Duodenal mucosa (tissue), 2 donors: ENCODE measurements at regions not wholly inside any gene's neighbourhood (a gene's known extent, or its start where the extent isn't known, plus 50 kb on each side); places are given as distances from the start of the nearest gene placed in this dataset.

Experiments used
- H3K27ac ChIP-seq: one replicate; pipeline ENCODE4 v1.7.0; 2013; ENCODE audit warnings: low read depth, low read length
- H3K27me3 ChIP-seq, 2 donors: one replicate each; pipeline ENCODE4 v1.7.0; 2013; ENCODE audit warnings: low read length in 2 of 2, control low read depth in 1 of 2; ENCODE audit not compliant: insufficient read depth in 2 of 2, control insufficient read depth in 1 of 2
- H3K36me3 ChIP-seq, 2 donors: one replicate each; pipeline ENCODE4 v1.7.0; 2013; ENCODE audit warnings: low read length in 2 of 2, control low read depth in 1 of 2; ENCODE audit not compliant: insufficient read depth in 2 of 2, control insufficient read depth in 1 of 2
- H3K4me1 ChIP-seq, 2 donors: one replicate each; pipeline ENCODE4 v1.7.0; 2013; ENCODE audit warnings: low read length in 2 of 2, control low read depth in 1 of 2; ENCODE audit not compliant: insufficient read depth in 2 of 2, control insufficient read depth in 1 of 2
- H3K4me3 ChIP-seq, 2 donors: one replicate each; pipeline ENCODE4 v1.7.0; 2013; ENCODE audit warnings: low read length in 2 of 2, low read depth in 1 of 2
- H3K9ac ChIP-seq, 2 donors: one replicate each; pipeline ENCODE4 v1.7.0; 2013; ENCODE audit warnings: low read length in 2 of 2, low read depth in 1 of 2
- H3K9me3 ChIP-seq, 2 donors: one replicate each; pipeline ENCODE4 v1.7.0; 2013; ENCODE audit warnings: low read length in 2 of 2, control low read depth in 1 of 2; ENCODE audit not compliant: control insufficient read depth in 1 of 2

DNA sequence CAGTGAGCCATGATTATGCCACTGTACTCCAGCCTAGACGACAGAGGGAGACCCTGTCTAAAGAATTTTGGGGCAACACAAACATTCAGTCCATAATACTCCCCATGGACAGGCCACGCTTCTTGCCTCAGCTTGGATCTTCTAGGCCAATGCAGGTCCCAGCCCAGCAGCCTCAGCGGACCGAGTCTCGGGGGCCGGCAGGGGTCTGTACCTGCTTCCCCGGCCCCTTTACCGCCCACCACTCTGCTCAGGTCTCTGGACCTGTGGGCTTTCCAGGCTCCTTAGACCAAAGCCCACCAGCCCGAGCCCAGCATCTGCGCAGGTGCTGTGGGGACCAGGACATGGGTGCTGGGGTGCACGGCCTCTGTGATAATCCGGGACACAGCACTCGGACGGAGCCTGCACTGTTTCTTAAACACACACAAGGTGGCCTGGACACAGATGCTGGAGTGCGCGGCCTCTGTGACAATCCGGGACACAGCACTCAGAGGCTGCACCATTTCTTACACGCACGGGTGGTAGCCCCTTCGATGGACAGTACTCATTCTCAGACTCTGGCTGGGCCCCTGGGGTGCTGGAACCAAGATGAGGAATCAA, 62.1 kb upstream of the GPC1 start:
- Histone ChIP-seq H3K4me3 (no peak overlapping the region), H3K9ac (no peak overlapping the region), H3K27ac (no peak overlapping the region), H3K27me3 (no peaks in the 10 kb centered on the region), H3K9me3 (no peaks in the 10 kb centered on the region), H3K4me1 (no peaks in the 10 kb centered on the region), H3K36me3 (no peaks in the 10 kb centered on the region)

DNA sequence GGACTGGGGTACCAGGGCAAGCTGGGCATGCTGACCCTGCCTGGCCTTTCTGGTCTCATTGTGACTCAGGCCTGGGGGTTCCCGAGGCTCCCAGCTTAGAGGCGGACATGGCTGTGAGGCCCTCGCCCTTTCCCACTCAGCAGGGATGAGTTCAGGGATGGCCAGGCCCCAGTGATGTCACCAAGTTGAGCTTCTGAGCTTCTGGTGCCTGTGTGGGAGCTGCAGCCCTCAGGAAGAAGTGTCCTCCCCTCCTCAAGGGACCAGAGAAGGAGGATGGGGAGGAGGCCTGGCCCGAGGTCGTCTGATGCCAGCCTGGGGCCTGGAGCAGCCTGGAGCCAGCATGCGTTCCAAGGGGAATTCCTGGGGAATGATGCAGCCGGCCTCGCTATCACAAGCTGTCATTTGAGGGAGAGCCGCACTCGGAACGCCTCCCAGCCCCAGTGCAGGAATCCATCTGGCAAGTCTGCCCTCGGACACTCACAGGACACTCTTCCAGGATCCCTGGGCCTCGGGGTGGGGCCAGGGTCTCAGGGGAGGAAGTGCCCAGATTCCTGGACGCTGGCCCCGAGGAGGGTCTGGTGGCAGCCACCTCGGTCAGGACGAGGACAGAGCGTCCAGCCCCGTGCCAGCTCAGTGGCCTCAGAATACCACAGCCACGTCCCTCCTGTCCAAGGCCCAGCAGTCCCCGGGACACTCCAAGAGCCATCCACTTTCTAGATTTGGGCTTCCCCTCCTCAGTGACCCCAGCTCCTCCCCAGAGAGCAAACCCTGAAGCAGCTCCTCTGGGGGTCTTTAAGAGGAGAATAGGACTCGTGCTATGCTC, 61.2 kb upstream of the GPC1 start:
- Histone ChIP-seq H3K9me3 (no peaks in the 10 kb centered on the region), H3K27me3 (no peaks in the 10 kb centered on the region), H3K36me3 (no peaks in the 10 kb centered on the region), H3K4me3 (no peak overlapping the region), H3K4me1 (no peaks in the 10 kb centered on the region), H3K27ac (peak overlapping the region; percentile 3), H3K9ac (no peak overlapping the region)

DNA sequence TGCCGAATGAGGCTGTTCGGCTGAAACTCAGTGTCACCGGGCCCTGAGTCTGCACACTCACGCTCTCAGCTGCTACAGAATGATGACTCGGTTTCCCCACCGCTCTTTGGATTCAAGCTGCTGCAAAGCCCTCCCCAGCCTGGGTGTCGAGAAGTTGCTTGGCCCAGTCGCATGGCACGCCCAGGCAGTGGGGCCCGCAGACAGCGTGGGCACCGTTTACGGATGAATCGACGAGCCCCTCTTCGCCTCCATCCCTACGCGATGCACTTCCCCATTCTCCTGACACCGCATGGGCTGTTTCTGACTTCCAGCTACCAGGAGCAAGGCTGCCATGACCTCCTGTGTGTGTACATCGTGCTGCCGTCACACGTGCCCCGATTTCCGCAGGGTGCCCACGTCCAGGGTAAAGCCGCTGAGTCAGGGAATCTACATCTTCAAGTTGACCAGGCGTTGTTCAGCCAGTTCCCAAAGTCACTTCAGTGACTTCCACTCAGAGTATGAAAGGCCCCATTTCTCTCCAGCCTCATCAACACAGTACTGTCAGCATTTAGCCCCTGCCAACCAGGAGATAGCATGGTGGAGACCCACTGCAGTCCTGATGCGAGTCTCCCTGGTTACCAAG, 60.3 kb upstream of the GPC1 start:
- Histone ChIP-seq H3K9me3 (no peaks in the 10 kb centered on the region), H3K27me3 (no peaks in the 10 kb centered on the region), H3K36me3 (no peaks in the 10 kb centered on the region), H3K27ac (no peak overlapping the region), H3K4me3 (no peak overlapping the region), H3K4me1 (no peaks in the 10 kb centered on the region), H3K9ac (no peak overlapping the region)

DNA sequence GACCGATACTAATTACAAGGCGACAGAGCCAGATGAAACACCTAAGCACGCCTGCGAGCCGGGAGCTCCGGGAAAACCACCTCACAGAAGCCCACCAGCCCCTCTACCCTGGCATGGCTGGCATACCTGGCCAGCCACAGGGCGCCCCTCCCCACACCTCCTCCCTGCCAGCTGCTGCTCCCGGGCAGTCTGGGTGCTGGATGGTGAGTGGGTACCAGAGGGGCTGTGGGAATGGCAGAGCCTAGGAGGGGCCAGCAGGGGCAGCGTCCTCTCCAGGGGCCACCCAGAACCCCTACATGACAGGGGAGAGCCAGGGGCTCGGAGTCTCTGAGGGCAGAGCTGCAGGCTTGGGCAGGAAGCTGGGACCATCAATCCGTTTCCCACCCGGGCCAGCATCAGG, 58.7 kb upstream of the GPC1 start:
- no peaks in the 10 kb centered on the region for H3K9me3 ChIP-seq
- no peak overlapping the region for H3K27ac ChIP-seq
- H3K27me3 ChIP-seq = no peaks in the 10 kb centered on the region
- H3K9ac ChIP-seq = no peak overlapping the region
- no peak overlapping the region for H3K4me3 ChIP-seq
- H3K4me1 ChIP-seq = no peaks in the 10 kb centered on the region
- H3K36me3 ChIP-seq = no peaks in the 10 kb centered on the region

DNA sequence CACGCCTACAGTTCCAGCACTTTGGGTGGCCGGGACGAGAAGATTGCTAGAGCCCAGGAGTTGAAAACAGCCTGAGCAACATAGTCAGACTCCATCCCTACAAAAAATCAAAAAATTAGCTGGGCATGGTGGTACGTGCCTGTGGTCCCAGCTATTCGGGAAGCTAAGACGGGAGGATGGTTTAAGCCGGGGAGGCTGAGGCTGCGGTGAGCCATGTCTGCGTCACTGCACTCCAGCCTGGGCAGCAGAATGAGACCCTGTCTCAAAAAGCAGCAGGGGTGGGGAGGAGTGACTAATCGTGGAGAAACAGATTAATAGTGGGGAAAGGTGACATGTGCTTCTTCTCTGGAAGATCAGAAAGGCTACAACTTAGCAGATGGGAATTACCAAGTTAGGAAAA, 58.1 kb upstream of the GPC1 start:
- no peak overlapping the region for H3K9ac ChIP-seq
- no peaks in the 10 kb centered on the region for H3K4me1 ChIP-seq
- H3K4me3 ChIP-seq = no peak overlapping the region
- H3K36me3 ChIP-seq = no peaks in the 10 kb centered on the region
- no peaks in the 10 kb centered on the region for H3K27me3 ChIP-seq
- H3K27ac ChIP-seq = no peak overlapping the region
- no peaks in the 10 kb centered on the region for H3K9me3 ChIP-seq

DNA sequence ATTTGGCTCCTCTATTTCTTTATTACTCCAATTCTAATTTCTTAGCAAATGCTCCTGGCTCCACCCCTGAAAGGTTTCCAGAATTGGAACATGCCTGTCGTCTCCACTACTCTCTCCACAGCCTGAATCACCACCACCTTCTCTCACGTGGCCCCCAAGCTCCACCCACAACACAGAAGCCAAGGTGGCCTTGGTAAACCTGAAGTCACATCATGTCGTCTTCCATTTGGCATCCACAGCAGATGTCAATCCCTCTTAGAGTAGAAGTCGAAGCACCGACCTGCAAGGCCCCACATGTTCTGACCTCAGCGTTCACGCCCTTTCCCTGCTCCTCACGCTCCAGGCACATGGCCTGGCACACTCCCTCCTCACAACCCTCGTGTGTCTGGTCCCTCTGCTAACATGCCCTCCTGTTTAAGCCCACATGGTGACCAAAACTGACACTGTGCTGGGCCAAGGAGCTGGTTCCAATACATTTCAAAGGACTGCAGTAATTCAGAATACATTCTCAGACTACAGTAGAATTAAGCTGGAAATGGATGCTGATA, 56.3 kb upstream of the GPC1 start:
- Histone ChIP-seq H3K9me3 (no peaks in the 10 kb centered on the region), H3K36me3 (no peaks in the 10 kb centered on the region), H3K9ac (no peak overlapping the region), H3K4me1 (no peaks in the 10 kb centered on the region), H3K27ac (no peak overlapping the region), H3K4me3 (no peak overlapping the region), H3K27me3 (no peaks in the 10 kb centered on the region)

DNA sequence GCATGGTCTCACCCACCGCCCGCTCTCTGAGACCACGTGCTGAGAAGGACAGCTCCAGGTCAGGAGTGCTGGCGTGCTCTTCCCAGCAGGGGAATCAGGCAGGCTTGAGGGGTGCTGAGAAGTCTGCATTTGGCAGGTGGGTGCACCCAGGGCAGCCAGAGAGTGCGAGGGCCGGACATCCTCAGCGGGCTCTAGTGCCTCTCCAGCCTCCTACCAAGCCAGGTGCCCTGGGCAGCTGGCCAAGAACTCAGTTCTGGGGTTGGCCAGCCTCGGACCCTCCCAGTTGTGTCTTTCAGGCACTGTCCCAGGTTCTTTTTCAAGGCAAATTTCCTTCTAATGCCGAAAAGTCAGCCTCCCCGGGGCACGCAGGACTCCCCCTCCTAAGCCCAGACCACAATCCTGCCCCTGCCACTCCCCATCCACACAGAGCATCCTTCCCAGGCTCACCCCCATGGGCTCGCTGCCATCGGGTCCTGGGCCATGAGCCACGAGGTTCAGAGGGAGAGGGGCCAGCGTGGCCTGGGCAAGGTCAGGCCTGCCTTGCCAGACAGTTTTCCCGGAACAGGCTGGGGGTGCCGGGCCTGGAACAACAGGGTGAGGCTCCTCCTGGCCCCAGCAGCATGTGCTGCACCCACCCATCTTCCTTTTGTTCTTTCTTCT, 52.2 kb upstream of the GPC1 start:
- Histone ChIP-seq H3K4me1 (no peaks in the 10 kb centered on the region), H3K36me3 (no peaks in the 10 kb centered on the region), H3K9ac (no peak overlapping the region), H3K4me3 (no peak overlapping the region), H3K9me3 (no peaks in the 10 kb centered on the region), H3K27ac (no peak overlapping the region), H3K27me3 (no peaks in the 10 kb centered on the region)

DNA sequence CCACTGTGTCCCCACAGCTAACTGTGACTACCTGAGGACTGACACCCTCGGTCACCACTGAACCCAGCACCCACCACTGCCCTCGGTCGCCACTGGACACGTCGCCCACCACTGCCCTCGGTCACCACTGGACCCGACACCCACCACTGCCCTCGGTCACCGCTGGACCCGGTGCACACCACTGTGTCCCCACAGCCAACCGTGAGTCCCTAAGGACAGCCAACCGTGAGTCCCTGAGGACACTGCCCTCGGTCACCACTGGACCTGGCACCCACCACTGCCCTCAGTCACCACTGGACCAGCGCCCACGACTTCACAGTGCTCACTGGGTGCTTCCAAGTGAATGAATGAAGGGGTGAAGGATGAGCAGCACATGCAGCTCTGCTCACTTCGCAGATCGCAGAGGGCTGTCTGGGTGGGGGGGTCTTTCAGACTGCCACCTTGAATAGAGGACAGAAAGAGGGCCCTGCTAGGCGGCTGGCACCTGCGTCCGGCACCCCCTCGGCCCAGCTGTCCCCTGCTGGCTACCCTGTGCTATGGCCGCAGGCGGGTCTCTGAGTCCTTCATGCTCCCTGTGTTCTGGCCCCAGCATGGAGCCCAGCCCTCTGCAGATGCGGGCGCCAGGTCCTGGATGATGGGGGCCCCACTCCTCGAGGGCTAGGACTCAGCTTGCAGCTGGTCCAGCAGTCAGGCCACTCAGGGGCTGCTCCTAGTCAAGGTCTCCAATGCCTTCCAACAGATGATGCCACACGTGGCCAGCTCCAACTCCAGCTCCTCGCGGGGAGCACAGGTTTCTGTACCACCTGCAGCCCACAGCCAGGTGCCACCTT, 51.4 kb upstream of the GPC1 start:
- Histone ChIP-seq H3K9ac (no peak overlapping the region), H3K36me3 (no peaks in the 10 kb centered on the region), H3K27me3 (no peaks in the 10 kb centered on the region), H3K9me3 (no peaks in the 10 kb centered on the region), H3K27ac (no peak overlapping the region), H3K4me3 (no peak overlapping the region), H3K4me1 (no peaks in the 10 kb centered on the region)

DNA sequence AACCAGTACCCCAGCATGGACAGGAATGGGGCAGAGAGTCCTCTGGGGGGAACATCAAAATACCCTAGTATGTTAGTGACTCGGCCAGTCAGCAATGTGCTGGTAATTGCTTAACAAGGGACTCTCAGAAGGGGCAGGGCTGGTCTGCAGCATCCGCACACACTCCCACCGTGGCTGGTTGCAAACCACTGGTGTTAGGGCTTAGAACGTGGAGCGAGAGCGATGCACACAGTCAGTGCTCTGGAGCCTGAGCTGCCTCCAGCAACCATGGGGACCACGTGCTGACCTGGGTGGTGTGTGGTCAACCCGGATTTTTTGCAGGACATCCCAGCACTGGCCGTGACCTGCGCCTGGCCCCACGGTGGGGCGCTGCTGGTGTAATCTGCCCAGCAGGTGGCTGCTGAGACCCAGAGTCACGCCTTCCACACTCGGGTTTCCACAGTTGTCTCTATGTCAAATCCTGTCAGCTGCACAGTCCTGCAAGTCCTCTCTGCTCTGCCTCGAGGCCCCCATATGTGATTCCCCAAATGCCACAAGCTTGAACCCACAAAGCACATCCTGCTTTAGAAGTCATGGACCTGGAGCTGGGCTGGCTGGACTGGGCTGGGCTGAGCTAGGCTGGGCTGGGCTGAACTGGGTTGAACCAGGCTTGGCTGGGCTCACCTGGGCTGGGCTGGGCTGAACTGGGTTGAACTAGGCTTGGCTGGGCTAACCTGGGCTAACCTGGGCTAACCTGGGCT, 50.6 kb upstream of the GPC1 start:
- Histone ChIP-seq H3K9me3 (no peaks in the 10 kb centered on the region), H3K9ac (no peak overlapping the region), H3K4me3 (no peak overlapping the region), H3K27ac (no peak overlapping the region), H3K36me3 (no peaks in the 10 kb centered on the region), H3K4me1 (no peaks in the 10 kb centered on the region), H3K27me3 (no peaks in the 10 kb centered on the region)
